ENCODE measurements at regions not wholly inside any gene's neighbourhood (a gene's known extent, or its start where the extent isn't known, plus 50 kb on each side); places are given as distances from the start of the nearest gene placed in this dataset.

DNA sequence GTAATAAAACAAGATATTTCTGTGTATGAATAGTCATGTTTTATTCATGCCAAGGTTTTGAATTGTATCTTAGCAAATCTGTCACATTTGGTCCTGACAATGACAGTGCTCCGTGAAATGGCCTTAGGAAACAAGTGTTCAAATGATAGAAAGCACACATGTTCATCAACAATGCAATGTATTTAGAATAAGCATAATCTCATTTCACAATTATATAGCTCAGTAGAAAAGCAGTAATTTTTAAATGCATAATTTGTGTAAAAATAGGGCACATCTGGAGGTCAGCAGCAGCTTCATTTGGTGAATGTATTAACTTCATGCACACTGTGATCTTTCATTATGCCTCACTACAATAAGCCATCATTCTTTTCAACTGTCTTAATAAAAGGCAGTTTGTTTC lies 380.4 kb downstream of the GPM6A start:
- no peak overlapping the region for H3K27ac Mint-ChIP-seq
- Histone ChIP-seq H3K4me1 (ENCODE audit: control insufficient read depth, insufficient read depth, low read length) (no peaks in the 10 kb centered on the region), H3K9ac (ENCODE audit: extremely low read depth, low read length, poor library complexity, severe bottlenecking) (no peak overlapping the region), H3K27me3 (ENCODE audit: control insufficient read depth, insufficient read depth, low read length, poor library complexity, severe bottlenecking) (no peaks in the 10 kb centered on the region), H3K36me3 (ENCODE audit: control insufficient read depth, insufficient read depth, low read length) (no peaks in the 10 kb centered on the region), H3K4me3 (ENCODE audit: low read length) (no peak overlapping the region), H3K9me3 (ENCODE audit: control insufficient read depth, low read length) (no peaks in the 10 kb centered on the region), H3K27ac (ENCODE audit: low read depth, low read length) (no peak overlapping the region)
- TF ChIP-seq, protein P1, sequence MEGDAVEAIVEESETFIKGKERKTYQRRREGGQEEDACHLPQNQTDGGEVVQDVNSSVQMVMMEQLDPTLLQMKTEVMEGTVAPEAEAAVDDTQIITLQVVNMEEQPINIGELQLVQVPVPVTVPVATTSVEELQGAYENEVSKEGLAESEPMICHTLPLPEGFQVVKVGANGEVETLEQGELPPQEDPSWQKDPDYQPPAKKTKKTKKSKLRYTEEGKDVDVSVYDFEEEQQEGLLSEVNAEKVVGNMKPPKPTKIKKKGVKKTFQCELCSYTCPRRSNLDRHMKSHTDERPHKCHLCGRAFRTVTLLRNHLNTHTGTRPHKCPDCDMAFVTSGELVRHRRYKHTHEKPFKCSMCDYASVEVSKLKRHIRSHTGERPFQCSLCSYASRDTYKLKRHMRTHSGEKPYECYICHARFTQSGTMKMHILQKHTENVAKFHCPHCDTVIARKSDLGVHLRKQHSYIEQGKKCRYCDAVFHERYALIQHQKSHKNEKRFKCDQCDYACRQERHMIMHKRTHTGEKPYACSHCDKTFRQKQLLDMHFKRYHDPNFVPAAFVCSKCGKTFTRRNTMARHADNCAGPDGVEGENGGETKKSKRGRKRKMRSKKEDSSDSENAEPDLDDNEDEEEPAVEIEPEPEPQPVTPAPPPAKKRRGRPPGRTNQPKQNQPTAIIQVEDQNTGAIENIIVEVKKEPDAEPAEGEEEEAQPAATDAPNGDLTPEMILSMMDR (conservative IDR thresholded peaks at IDR 0.05), result no peak
- peaks cover 2% of the 10 kb centered on the region for H3K27me3 Mint-ChIP-seq (ENCODE audit: insufficient read depth)
- H3K4me3 Mint-ChIP-seq, result no peak overlapping the region
- 94% methylated on average over 1 of the region's 1 CpG; no CpG with 5 or more reads in 1 of the 2 experiments for WGBS, 2 experiments (ENCODE audit: insufficient coverage in 1 of 2, insufficient read length in 1 of 2)
- no peaks in the 10 kb centered on the region for H3K4me1 Mint-ChIP-seq
- H3K36me3 Mint-ChIP-seq (ENCODE audit: low read depth), result no peaks in the 10 kb centered on the region
- DNase-seq, result no peak
- peaks cover 4% of the 10 kb centered on the region for H3K9me3 Mint-ChIP-seq

GRCh38 chr4:175435381-175435783 lies 376.7 kb downstream of the GPM6A start:
- Mint-ChIP-seq H3K4me1 (no peaks in the 10 kb centered on the region), H3K9me3 (no peaks in the 10 kb centered on the region), H3K27ac (no peak overlapping the region), H3K4me3 (no peak overlapping the region), H3K27me3 (ENCODE audit: insufficient read depth) (no peaks in the 10 kb centered on the region), H3K36me3 (ENCODE audit: low read depth) (no peaks in the 10 kb centered on the region)
- peak overlapping the region; percentile 15 for H3K27ac ChIP-seq (ENCODE audit: low read depth, low read length)
- no peaks in the 10 kb centered on the region for H3K36me3 ChIP-seq (ENCODE audit: control insufficient read depth, insufficient read depth, low read length)
- H3K4me1 ChIP-seq (ENCODE audit: control insufficient read depth, insufficient read depth, low read length), result no peaks in the 10 kb centered on the region
- H3K27me3 ChIP-seq (ENCODE audit: control insufficient read depth, insufficient read depth, low read length, poor library complexity, severe bottlenecking), result no peaks in the 10 kb centered on the region
- TF ChIP-seq, protein P1 (conservative IDR thresholded peaks at IDR 0.05), result no peak
- no peak overlapping the region for H3K4me3 ChIP-seq (ENCODE audit: low read length)
- no peaks in the 10 kb centered on the region for H3K9me3 ChIP-seq (ENCODE audit: control insufficient read depth, low read length)
- H3K9ac ChIP-seq (ENCODE audit: extremely low read depth, low read length, poor library complexity, severe bottlenecking), result no peak overlapping the region
- DNase-seq, result no peak
- 90 to 94% methylated on average over 3 to 4 of the region's 4 CpGs for WGBS, 2 experiments (ENCODE audit: insufficient coverage in 1 of 2, insufficient read length in 1 of 2)

DNA sequence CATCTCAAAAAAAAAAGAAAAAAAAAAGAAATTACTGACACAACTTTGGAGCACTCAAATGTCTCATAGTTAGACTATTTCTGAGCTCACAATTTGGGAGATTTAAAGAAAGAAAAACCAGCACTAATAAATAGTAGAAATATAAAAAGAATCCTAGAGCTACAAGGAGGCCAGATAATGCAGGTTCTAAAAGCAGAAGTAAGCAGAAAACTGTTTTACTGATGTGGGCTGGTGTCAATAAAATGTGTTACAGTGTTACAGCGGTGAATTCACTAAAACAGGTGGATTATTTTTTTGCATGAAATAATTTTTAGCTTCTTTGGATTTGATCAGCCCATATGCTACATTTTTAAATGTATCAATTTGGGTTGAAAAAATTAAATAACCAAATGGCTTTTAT lies 375.9 kb downstream of the GPM6A start:
- Mint-ChIP-seq H3K36me3 (ENCODE audit: low read depth) (no peaks in the 10 kb centered on the region), H3K4me3 (no peak overlapping the region), H3K9me3 (no peaks in the 10 kb centered on the region), H3K27ac (no peak overlapping the region), H3K4me1 (no peaks in the 10 kb centered on the region), H3K27me3 (ENCODE audit: insufficient read depth) (no peaks in the 10 kb centered on the region)
- Histone ChIP-seq H3K9me3 (ENCODE audit: control insufficient read depth, low read length) (no peaks in the 10 kb centered on the region), H3K4me3 (ENCODE audit: low read length) (no peak overlapping the region), H3K36me3 (ENCODE audit: control insufficient read depth, insufficient read depth, low read length) (no peaks in the 10 kb centered on the region), H3K9ac (ENCODE audit: extremely low read depth, low read length, poor library complexity, severe bottlenecking) (no peak overlapping the region), H3K27me3 (ENCODE audit: control insufficient read depth, insufficient read depth, low read length, poor library complexity, severe bottlenecking) (no peaks in the 10 kb centered on the region), H3K27ac (ENCODE audit: low read depth, low read length) (no peak overlapping the region), H3K4me1 (ENCODE audit: control insufficient read depth, insufficient read depth, low read length) (no peaks in the 10 kb centered on the region)
- TF ChIP-seq, protein P1 (conservative IDR thresholded peaks at IDR 0.05), result no peak
- 88% methylated on average over 1 of the region's 1 CpG; no CpG with 5 or more reads in 1 of the 2 experiments for WGBS, 2 experiments (ENCODE audit: insufficient coverage in 1 of 2, insufficient read length in 1 of 2)
- DNase-seq, result no peak

Data from endodermal cell (in vitro differentiated cells).